ENCODE measurements at regions not wholly inside any gene's neighbourhood (a gene's known extent, or its start where the extent isn't known, plus 50 kb on each side); places are given as distances from the start of the nearest gene placed in this dataset.

GRCh38 chr18:70491734-70492348, 203.0 kb downstream of the SOCS6 start:
- TF ChIP-seq CTCF (conservative IDR thresholded peaks at IDR 0.05; ENCODE audit: low read depth, low read length), result peak; percentile 92
- no peak for TF ChIP-seq EZH2 (IDR thresholded peaks at IDR 0.05; ENCODE audit: borderline replicate concordance, low read depth, low read length, poor library complexity, severe bottlenecking)

Data from A673 (cell line).